ENCODE measurements at regions not wholly inside any gene's neighbourhood (a gene's known extent, or its start where the extent isn't known, plus 50 kb on each side); places are given as distances from the start of the nearest gene placed in this dataset.

- DNase-seq (ENCODE audit: low read depth in 2 of 2), result no peak
- no peaks in the 10 kb centered on the region for H3K36me3 ChIP-seq (ENCODE audit: control insufficient read depth, insufficient read depth, low read length)
- no peak overlapping the region for H2AFZ ChIP-seq (ENCODE audit: low read length)
- no peak for TF ChIP-seq EZH2 (IDR thresholded peaks at IDR 0.05; ENCODE audit: low read length, missing control alignments)
- TF ChIP-seq CTCF (conservative IDR thresholded peaks at IDR 0.05 in 1 of 2, IDR thresholded peaks at IDR 0.05 in 1 of 2; ENCODE audit: low read depth in 1 of 2, low read length in 2 of 2), result no peak
- no peak overlapping the region for H3K4me3 ChIP-seq (replicated peaks in 1 of 4; ENCODE audit: control extremely low read depth in 1 of 4, insufficient read depth in 1 of 4, low read depth in 3 of 4, low read length in 4 of 4)
- no peak overlapping the region for H3K27ac ChIP-seq (ENCODE audit: insufficient read depth, low read length)
- no peaks in the 10 kb centered on the region for H3K4me1 ChIP-seq (ENCODE audit: control insufficient read depth, extremely low read depth, insufficient read depth, low read length)
- H3K9ac ChIP-seq (ENCODE audit: insufficient read depth, low read length), result no peak overlapping the region
- H3K9me3 ChIP-seq (ENCODE audit: control insufficient read depth, insufficient read depth, low read depth, low read length), result no peaks in the 10 kb centered on the region
- no peaks in the 10 kb centered on the region for H3K27me3 ChIP-seq (ENCODE audit: control insufficient read depth, insufficient read depth, low read length)
- H3K79me2 ChIP-seq (ENCODE audit: control insufficient read depth, insufficient read depth, low read length), result no peaks in the 10 kb centered on the region
- no peak overlapping the region for H3K4me2 ChIP-seq (ENCODE audit: extremely low read depth, insufficient read depth, low read length)
- H4K20me1 ChIP-seq (ENCODE audit: control insufficient read depth, extremely low read depth, insufficient read depth, low read length), result no peaks in the 10 kb centered on the region
These were observed 370.7 kb upstream of the MYT1L start for GRCh38 chr2:2701813-2702212.

- TF ChIP-seq CTCF (conservative IDR thresholded peaks at IDR 0.05 in 1 of 2, IDR thresholded peaks at IDR 0.05 in 1 of 2; ENCODE audit: low read depth in 1 of 2, low read length in 2 of 2) (no peak), EZH2 (IDR thresholded peaks at IDR 0.05; ENCODE audit: low read length, missing control alignments) (no peak)
- H2AFZ ChIP-seq (ENCODE audit: low read length), result no peak overlapping the region
- H4K20me1 ChIP-seq (ENCODE audit: control insufficient read depth, extremely low read depth, insufficient read depth, low read length), result no peaks in the 10 kb centered on the region
- H3K4me2 ChIP-seq (ENCODE audit: extremely low read depth, insufficient read depth, low read length), result no peak overlapping the region
- H3K9ac ChIP-seq (ENCODE audit: insufficient read depth, low read length), result no peak overlapping the region
- no peaks in the 10 kb centered on the region for H3K9me3 ChIP-seq (ENCODE audit: control insufficient read depth, insufficient read depth, low read depth, low read length)
- H3K27me3 ChIP-seq (ENCODE audit: control insufficient read depth, insufficient read depth, low read length), result no peaks in the 10 kb centered on the region
- no peaks in the 10 kb centered on the region for H3K36me3 ChIP-seq (ENCODE audit: control insufficient read depth, insufficient read depth, low read length)
- no peak for DNase-seq (ENCODE audit: low read depth in 2 of 2)
- no peak overlapping the region for H3K4me3 ChIP-seq (replicated peaks in 1 of 4; ENCODE audit: control extremely low read depth in 1 of 4, insufficient read depth in 1 of 4, low read depth in 3 of 4, low read length in 4 of 4)
- no peaks in the 10 kb centered on the region for H3K79me2 ChIP-seq (ENCODE audit: control insufficient read depth, insufficient read depth, low read length)
- H3K4me1 ChIP-seq (ENCODE audit: control insufficient read depth, extremely low read depth, insufficient read depth, low read length), result no peaks in the 10 kb centered on the region
- H3K27ac ChIP-seq (ENCODE audit: insufficient read depth, low read length), result no peak overlapping the region
These were observed 370.2 kb upstream of the MYT1L start for GRCh38 chr2:2701176-2701781.

- Histone ChIP-seq H3K4me3 (replicated peaks in 1 of 4; ENCODE audit: control extremely low read depth in 1 of 4, insufficient read depth in 1 of 4, low read depth in 3 of 4, low read length in 4 of 4) (no peak overlapping the region), H3K9me3 (ENCODE audit: control insufficient read depth, insufficient read depth, low read depth, low read length) (no peaks in the 10 kb centered on the region), H3K27me3 (ENCODE audit: control insufficient read depth, insufficient read depth, low read length) (no peaks in the 10 kb centered on the region), H4K20me1 (ENCODE audit: control insufficient read depth, extremely low read depth, insufficient read depth, low read length) (no peaks in the 10 kb centered on the region), H3K36me3 (ENCODE audit: control insufficient read depth, insufficient read depth, low read length) (no peaks in the 10 kb centered on the region), H3K4me2 (ENCODE audit: extremely low read depth, insufficient read depth, low read length) (no peak overlapping the region), H3K9ac (ENCODE audit: insufficient read depth, low read length) (no peak overlapping the region), H2AFZ (ENCODE audit: low read length) (no peak overlapping the region), H3K4me1 (ENCODE audit: control insufficient read depth, extremely low read depth, insufficient read depth, low read length) (no peaks in the 10 kb centered on the region), H3K27ac (ENCODE audit: insufficient read depth, low read length) (no peak overlapping the region), H3K79me2 (ENCODE audit: control insufficient read depth, insufficient read depth, low read length) (no peaks in the 10 kb centered on the region)
- no peak for DNase-seq (ENCODE audit: low read depth in 2 of 2)
- TF ChIP-seq CTCF (conservative IDR thresholded peaks at IDR 0.05 in 1 of 2, IDR thresholded peaks at IDR 0.05 in 1 of 2; ENCODE audit: low read depth in 1 of 2, low read length in 2 of 2) (no peak), EZH2 (IDR thresholded peaks at IDR 0.05; ENCODE audit: low read length, missing control alignments) (no peak)
These were observed 368.0 kb upstream of the MYT1L start for GRCh38 chr2:2699121-2699505.

Data from fibroblast of lung (primary cell).